ENCODE measurements at regions not wholly inside any gene's neighbourhood (a gene's known extent, or its start where the extent isn't known, plus 50 kb on each side); places are given as distances from the start of the nearest gene placed in this dataset.

- no peak for TF ChIP-seq JUND (IDR thresholded peaks at IDR 0.05; ENCODE audit: low read length)
These were observed 196.2 kb downstream of the PAX1 start (continued) for GRCh38 chr20:21901470-21902275.

All from H1 (cell line).